Fibroblast of lung (primary cell): ENCODE measurements at regions not wholly inside any gene's neighbourhood (a gene's known extent, or its start where the extent isn't known, plus 50 kb on each side); places are given as distances from the start of the nearest gene placed in this dataset.

Experiments used
- DNase-seq, 2 donors: peaks; one replicate each; pipeline versions ENCODE4 v3.0.0 to v3.0.0-alpha.2; 2010; ENCODE audit warnings: low read depth in 2 of 2
- H2AFZ ChIP-seq: 2 replicates; pipeline ENCODE4 v1.5.1; 2012; ENCODE audit warnings: low read length, control low read depth, inconsistent platforms
- H3K27ac ChIP-seq: 2 replicates; pipeline ENCODE4 v1.5.1; 2011; ENCODE audit warnings: low read length, control low read depth; ENCODE audit not compliant: insufficient read depth
- H3K27me3 ChIP-seq: 2 replicates; pipeline ENCODE4 v1.5.1; 2011; ENCODE audit warnings: mild to moderate bottlenecking, low read length; ENCODE audit not compliant: control insufficient read depth, insufficient read depth
- H3K36me3 ChIP-seq: 2 replicates; pipeline ENCODE4 v1.5.1; 2011; ENCODE audit warnings: low read length; ENCODE audit not compliant: control insufficient read depth, insufficient read depth
- H3K4me1 ChIP-seq: 2 replicates; pipeline ENCODE4 v1.5.1; 2011; ENCODE audit warnings: low read length; ENCODE audit not compliant: control insufficient read depth, insufficient read depth; ENCODE audit errors: extremely low read depth
- H3K4me2 ChIP-seq: 2 replicates; pipeline ENCODE4 v1.5.1; 2011; ENCODE audit warnings: low read length, control low read depth; ENCODE audit not compliant: insufficient read depth; ENCODE audit errors: extremely low read depth
- H3K4me3 ChIP-seq, 4 experiments: fragments of 200-600 bp in 1 of 4; sonication (generic) in 1 of 4; replicated peaks in 1 of 4; 2 replicates each; pipeline ENCODE4 v1.5.1; 2011 to 2016; ENCODE audit warnings: low read length in 4 of 4, low read depth in 3 of 4, mild to moderate bottlenecking in 3 of 4, control low read depth in 2 of 4, inconsistent platforms in 1 of 4, mixed read lengths in 1 of 4; ENCODE audit not compliant: insufficient read depth in 1 of 4; ENCODE audit errors: control extremely low read depth in 1 of 4
- H3K79me2 ChIP-seq: 2 replicates; pipeline ENCODE4 v1.5.1; 2012; ENCODE audit warnings: mild to moderate bottlenecking, low read length, inconsistent platforms; ENCODE audit not compliant: control insufficient read depth, insufficient read depth
- H3K9ac ChIP-seq: 2 replicates; pipeline ENCODE4 v1.5.1; 2011; ENCODE audit warnings: mild to moderate bottlenecking, low read length, control low read depth; ENCODE audit not compliant: insufficient read depth
- H3K9me3 ChIP-seq: 2 replicates; pipeline ENCODE4 v1.5.1; 2012; ENCODE audit warnings: low read depth, low read length; ENCODE audit not compliant: control insufficient read depth, insufficient read depth
- H4K20me1 ChIP-seq: 2 replicates; pipeline ENCODE4 v1.5.1; 2011; ENCODE audit warnings: low read length; ENCODE audit not compliant: control insufficient read depth, insufficient read depth; ENCODE audit errors: extremely low read depth
- CTCF ChIP-seq, 2 donors: IDR thresholded peaks in 1 of 2; conservative IDR thresholded peaks in 1 of 2; 1 replicate in 1 of 2; 2 replicates in 1 of 2; pipeline ENCODE4 v1.5.1; 2011 to 2012; ENCODE audit warnings: low read length in 2 of 2, control low read depth in 1 of 2, inconsistent platforms in 1 of 2, low read depth in 1 of 2, mild to moderate bottlenecking in 1 of 2
- EZH2 ChIP-seq: IDR thresholded peaks from 2 replicates; pipeline ENCODE4 v1.5.1; 2012; ENCODE audit warnings: low read length, control low read depth, mild to moderate bottlenecking; ENCODE audit errors: missing control alignments

- Histone ChIP-seq H3K27ac (no peak overlapping the region), H3K27me3 (no peaks in the 10 kb centered on the region), H3K36me3 (no peaks in the 10 kb centered on the region), H3K9ac (no peak overlapping the region), H3K79me2 (no peaks in the 10 kb centered on the region), H3K4me3 (no peak overlapping the region), H3K9me3 (no peaks in the 10 kb centered on the region), H3K4me1 (no peaks in the 10 kb centered on the region), H4K20me1 (no peaks in the 10 kb centered on the region), H2AFZ (peak overlapping the region; percentile 11), H3K4me2 (no peak overlapping the region)
- DNase-seq, result no peak
- no peak for TF ChIP-seq EZH2
Observed at GRCh38 chr2:223688094-223688835, 86.1 kb upstream of the SCG2 start.

GRCh38 chr2:223681125-223681524, 79.0 kb upstream of the SCG2 start:
- H3K4me1 ChIP-seq, result no peaks in the 10 kb centered on the region
- no peak overlapping the region for H3K4me2 ChIP-seq
- H3K27ac ChIP-seq, result no peak overlapping the region
- DNase-seq, result peak in 1 of 2 donors; percentile 33
- no peaks in the 10 kb centered on the region for H4K20me1 ChIP-seq
- H3K9ac ChIP-seq, result no peak overlapping the region
- no peak overlapping the region for H3K4me3 ChIP-seq
- no peak for TF ChIP-seq CTCF (conservative IDR thresholded peaks at IDR 0.05 in 1 of 2, IDR thresholded peaks at IDR 0.05 in 1 of 2; ENCODE audit: low read depth in 1 of 2, low read length in 2 of 2)
- TF ChIP-seq EZH2, result no peak
- no peaks in the 10 kb centered on the region for H3K9me3 ChIP-seq
- no peaks in the 10 kb centered on the region for H3K27me3 ChIP-seq
- no peaks in the 10 kb centered on the region for H3K36me3 ChIP-seq
- H2AFZ ChIP-seq, result no peak overlapping the region
- H3K79me2 ChIP-seq, result no peaks in the 10 kb centered on the region

GRCh38 chr2:223674998-223675609, 72.9 kb upstream of the SCG2 start:
- DNase-seq, result peak; percentile 20 to 65
- no peaks in the 10 kb centered on the region for H3K79me2 ChIP-seq
- TF ChIP-seq EZH2 (no peak), CTCF (conservative IDR thresholded peaks at IDR 0.05 in 1 of 2, IDR thresholded peaks at IDR 0.05 in 1 of 2; ENCODE audit: low read depth in 1 of 2, low read length in 2 of 2) (peak; percentile 71 to 86)

More at GRCh38 chr2:223674998-223675609, 72.9 kb upstream of the SCG2 start:
- no peak overlapping the region for H3K27ac ChIP-seq
- H4K20me1 ChIP-seq, result no peaks in the 10 kb centered on the region
- H3K4me1 ChIP-seq, result no peaks in the 10 kb centered on the region
- H3K27me3 ChIP-seq, result no peaks in the 10 kb centered on the region
- H3K9ac ChIP-seq, result no peak overlapping the region
- H3K36me3 ChIP-seq, result no peaks in the 10 kb centered on the region
- H3K4me3 ChIP-seq, result no peak overlapping the region
- H3K9me3 ChIP-seq, result no peaks in the 10 kb centered on the region
- H2AFZ ChIP-seq, result no peak overlapping the region
- no peak overlapping the region for H3K4me2 ChIP-seq
